Colonic mucosa (tissue), 4 donors: ENCODE measurements at regions not wholly inside any gene's neighbourhood (a gene's known extent, or its start where the extent isn't known, plus 50 kb on each side); places are given as distances from the start of the nearest gene placed in this dataset.

Experiments
- DNase-seq: peaks from one replicate; pipeline ENCODE4 v3.0.0-alpha.2; 2020
- H3K27ac ChIP-seq: fragments of 200-600 bp; one replicate; pipeline ENCODE4 v1.8.0; 2021
- H3K27me3 ChIP-seq: fragments of 200-600 bp; one replicate; pipeline ENCODE4 v1.8.0; 2021
- H3K36me3 ChIP-seq: fragments of 200-600 bp; one replicate; pipeline ENCODE4 v1.8.0; 2021
- H3K4me1 ChIP-seq: fragments of 200-600 bp; one replicate; pipeline ENCODE4 v1.8.0; 2021; ENCODE audit warnings: mild to moderate bottlenecking
- H3K4me3 ChIP-seq: fragments of 200-600 bp; one replicate; pipeline ENCODE4 v1.8.0; 2021
- H3K9ac ChIP-seq, 2 donors: one replicate each; pipeline ENCODE4 v1.7.0; 2013; ENCODE audit warnings: control low read depth in 2 of 2, low read depth in 2 of 2, low read length in 2 of 2
- H3K9me3 ChIP-seq: fragments of 200-600 bp; one replicate; pipeline ENCODE4 v1.8.0; 2021
- intact Hi-C: fragments of 100-400 bp; cut with DNase I; formaldehyde crosslinking; loops from one replicate; pipeline ENCODE4 v1.14.1; 2022
- TF ChIP-seq, protein P1 (sequence below): fragments of 200-600 bp; IDR thresholded peaks from one replicate; pipeline ENCODE4 v1.8.0; 2022; ENCODE audit warnings: antibody characterized with exemption, mild to moderate bottlenecking
- donor health status: healthy.
- donor health status: DM: no; HTN: no; CAD: no.
- donor health status: DM: no; HTN: no; CAD: no.

GRCh38 chr10:111175787-111176186, 99.0 kb downstream of the ADRA2A start:
- DNase-seq = no peak
- Histone ChIP-seq H3K27me3 (no peaks in the 10 kb centered on the region), H3K4me1 (no peaks in the 10 kb centered on the region), H3K9me3 (no peaks in the 10 kb centered on the region), H3K9ac (no peak overlapping the region), H3K36me3 (no peaks in the 10 kb centered on the region), H3K4me3 (no peak overlapping the region), H3K27ac (no peak overlapping the region)
- TF ChIP-seq, protein P1, sequence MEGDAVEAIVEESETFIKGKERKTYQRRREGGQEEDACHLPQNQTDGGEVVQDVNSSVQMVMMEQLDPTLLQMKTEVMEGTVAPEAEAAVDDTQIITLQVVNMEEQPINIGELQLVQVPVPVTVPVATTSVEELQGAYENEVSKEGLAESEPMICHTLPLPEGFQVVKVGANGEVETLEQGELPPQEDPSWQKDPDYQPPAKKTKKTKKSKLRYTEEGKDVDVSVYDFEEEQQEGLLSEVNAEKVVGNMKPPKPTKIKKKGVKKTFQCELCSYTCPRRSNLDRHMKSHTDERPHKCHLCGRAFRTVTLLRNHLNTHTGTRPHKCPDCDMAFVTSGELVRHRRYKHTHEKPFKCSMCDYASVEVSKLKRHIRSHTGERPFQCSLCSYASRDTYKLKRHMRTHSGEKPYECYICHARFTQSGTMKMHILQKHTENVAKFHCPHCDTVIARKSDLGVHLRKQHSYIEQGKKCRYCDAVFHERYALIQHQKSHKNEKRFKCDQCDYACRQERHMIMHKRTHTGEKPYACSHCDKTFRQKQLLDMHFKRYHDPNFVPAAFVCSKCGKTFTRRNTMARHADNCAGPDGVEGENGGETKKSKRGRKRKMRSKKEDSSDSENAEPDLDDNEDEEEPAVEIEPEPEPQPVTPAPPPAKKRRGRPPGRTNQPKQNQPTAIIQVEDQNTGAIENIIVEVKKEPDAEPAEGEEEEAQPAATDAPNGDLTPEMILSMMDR = no peak
- intact Hi-C loops = no loop called here

DNA sequence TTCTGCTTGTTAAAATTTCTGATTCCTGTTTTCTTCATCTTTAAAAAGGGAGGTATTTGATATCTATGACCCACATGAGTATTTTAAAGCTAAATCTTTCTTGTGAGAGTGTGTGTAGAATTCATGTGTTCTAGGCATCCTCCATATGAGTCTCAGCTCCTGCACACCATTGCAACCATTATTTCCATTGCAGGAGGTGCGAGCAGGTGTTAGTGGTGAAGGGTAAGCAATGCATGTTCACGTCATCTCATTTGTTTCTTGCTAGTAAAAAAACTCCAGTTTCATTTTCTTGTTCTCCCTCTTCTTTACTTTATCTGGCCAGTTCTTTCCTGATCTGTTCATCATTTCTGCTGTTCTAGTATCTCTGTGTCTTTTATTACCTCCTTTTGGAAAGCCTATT, 100.5 kb downstream of the ADRA2A start:
- no peak for DNase-seq
- TF ChIP-seq, protein P1 = no peak
- no peak overlapping the region for H3K4me3 ChIP-seq
- H3K4me1 ChIP-seq = no peaks in the 10 kb centered on the region
- no peak overlapping the region for H3K27ac ChIP-seq
- no peaks in the 10 kb centered on the region for H3K36me3 ChIP-seq
- H3K9me3 ChIP-seq = no peaks in the 10 kb centered on the region
- intact Hi-C loops = no loop called here
- no peak overlapping the region for H3K9ac ChIP-seq
- H3K27me3 ChIP-seq = no peaks in the 10 kb centered on the region

GRCh38 chr10:111179514-111179913, 102.7 kb downstream of the ADRA2A start:
- DNase-seq = no peak
- no peaks in the 10 kb centered on the region for H3K27me3 ChIP-seq
- H3K4me3 ChIP-seq = no peak overlapping the region
- intact Hi-C loops = no loop called here
- H3K9ac ChIP-seq = no peak overlapping the region
- TF ChIP-seq, protein P1 = no peak
- H3K27ac ChIP-seq = no peak overlapping the region
- H3K9me3 ChIP-seq = no peaks in the 10 kb centered on the region
- H3K4me1 ChIP-seq = no peaks in the 10 kb centered on the region
- no peaks in the 10 kb centered on the region for H3K36me3 ChIP-seq

GRCh38 chr10:111186358-111186757, 109.5 kb downstream of the ADRA2A start:
- Histone ChIP-seq H3K4me1 (no peaks in the 10 kb centered on the region), H3K27ac (no peak overlapping the region), H3K9me3 (no peaks in the 10 kb centered on the region), H3K9ac (no peak overlapping the region), H3K36me3 (no peaks in the 10 kb centered on the region), H3K4me3 (no peak overlapping the region), H3K27me3 (no peaks in the 10 kb centered on the region)
- TF ChIP-seq, protein P1 = no peak
- DNase-seq = no peak
- intact Hi-C loops = no loop called here

DNA sequence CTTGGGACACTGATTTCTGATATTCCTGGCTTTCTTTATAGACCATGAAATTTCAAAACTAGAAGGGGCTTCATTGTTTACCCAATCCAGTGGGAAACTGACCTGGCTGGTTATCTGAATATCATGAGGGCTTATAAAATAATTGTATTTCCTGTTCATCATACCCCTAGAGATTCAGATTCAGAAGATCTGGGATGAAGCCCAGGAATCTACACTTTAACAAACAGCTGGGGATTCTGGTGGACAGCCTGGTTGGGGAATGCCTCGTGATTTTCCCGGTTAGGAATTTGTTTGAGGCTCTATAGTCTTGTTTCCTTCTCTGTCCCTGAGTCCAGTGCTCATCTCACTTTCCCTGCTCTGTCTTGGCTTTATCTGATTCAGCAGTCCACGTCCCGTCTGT, 110.3 kb downstream of the ADRA2A start:
- TF ChIP-seq, protein P1 = no peak

GRCh38 chr10:111199587-111199986, 122.8 kb downstream of the ADRA2A start:
- no peak overlapping the region for H3K27ac ChIP-seq
- no peaks in the 10 kb centered on the region for H3K27me3 ChIP-seq
- H3K4me1 ChIP-seq = no peaks in the 10 kb centered on the region
- DNase-seq = no peak
- intact Hi-C loops = no loop called here
- H3K4me3 ChIP-seq = no peak overlapping the region
- no peaks in the 10 kb centered on the region for H3K36me3 ChIP-seq
- TF ChIP-seq, protein P1 = no peak
- no peak overlapping the region for H3K9ac ChIP-seq
- no peaks in the 10 kb centered on the region for H3K9me3 ChIP-seq

More for the DNA sequence above, 110.3 kb downstream of the ADRA2A start:
- DNase-seq = no peak
- H3K4me1 ChIP-seq = no peaks in the 10 kb centered on the region
- intact Hi-C loops = no loop called here
- no peaks in the 10 kb centered on the region for H3K27me3 ChIP-seq
- no peaks in the 10 kb centered on the region for H3K9me3 ChIP-seq
- H3K36me3 ChIP-seq = no peaks in the 10 kb centered on the region
- H3K9ac ChIP-seq = no peak overlapping the region
- H3K4me3 ChIP-seq = no peak overlapping the region
- H3K27ac ChIP-seq = no peak overlapping the region
